ENCODE measurements at regions not wholly inside any gene's neighbourhood (a gene's known extent, or its start where the extent isn't known, plus 50 kb on each side); places are given as distances from the start of the nearest gene placed in this dataset.

DNA sequence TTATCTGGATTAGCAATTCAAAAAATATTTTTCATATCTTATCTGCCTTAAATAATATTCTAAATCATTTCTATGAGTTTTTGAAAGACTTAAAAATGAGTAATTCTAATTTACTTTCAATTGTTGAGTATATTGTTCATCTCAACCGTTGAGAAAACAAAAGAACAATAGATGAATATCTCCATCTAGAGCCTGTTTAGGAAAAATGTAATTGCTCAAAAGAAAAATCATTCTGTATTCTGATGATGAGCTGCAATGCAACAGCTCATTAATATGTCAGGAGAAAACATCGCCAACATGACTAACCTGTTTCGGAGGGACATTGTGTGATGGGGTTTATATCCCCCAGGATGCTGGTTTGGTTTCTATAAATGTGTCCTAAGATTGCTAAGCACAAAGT lies 417.6 kb downstream of the SUCLG1 start:
- FAIRE-seq, result no peak
- no peak overlapping the region for H3K4me3 ChIP-seq (ENCODE audit: control insufficient read depth in 2 of 3, extremely low read depth in 1 of 3, insufficient read depth in 2 of 3, low read depth in 1 of 3, low read length in 3 of 3)
- H3K9ac ChIP-seq (ENCODE audit: control insufficient read depth, extremely low read depth, insufficient read depth, low read length), result no peak overlapping the region
- no peaks in the 10 kb centered on the region for H3K9me3 ChIP-seq (ENCODE audit: control insufficient read depth, low read depth, low read length)
- no peaks in the 10 kb centered on the region for H3K4me1 ChIP-seq (ENCODE audit: control insufficient read depth, extremely low read depth, insufficient read depth, low read length)
- DNase-seq (ENCODE audit: low read depth, low spot score), result no peak
- H3K79me2 ChIP-seq (ENCODE audit: control insufficient read depth, insufficient read depth, low read length), result no peaks in the 10 kb centered on the region
- dilution Hi-C loops (cut with MboI; ENCODE audit: extremely low pct_ligation_motif_present, low sequenced_read_pairs), result no loop called here
- no peaks in the 10 kb centered on the region for H3K9me1 ChIP-seq (ENCODE audit: control insufficient read depth, extremely low read depth, insufficient read depth, low read length)
- H3K4me2 ChIP-seq (ENCODE audit: control insufficient read depth, extremely low read depth, insufficient read depth, low read depth, low read length), result no peak overlapping the region
- peaks cover 7% of the 10 kb centered on the region for H3K27me3 ChIP-seq (ENCODE audit: control insufficient read depth, extremely low read depth, insufficient read depth, low read length)
- no peak overlapping the region for H2AFZ ChIP-seq (ENCODE audit: control insufficient read depth, low read length)
- no peaks in the 10 kb centered on the region for H3K36me3 ChIP-seq (ENCODE audit: control insufficient read depth in 2 of 2, extremely low read depth in 1 of 2, insufficient read depth in 2 of 2, low read length in 2 of 2)
- H4K20me1 ChIP-seq (ENCODE audit: control insufficient read depth, extremely low read depth, insufficient read depth, low read length), result no peaks in the 10 kb centered on the region
- no peak for TF ChIP-seq EZH2 (IDR thresholded peaks at IDR 0.05; ENCODE audit: low read length)
- TF ChIP-seq, protein P1, sequence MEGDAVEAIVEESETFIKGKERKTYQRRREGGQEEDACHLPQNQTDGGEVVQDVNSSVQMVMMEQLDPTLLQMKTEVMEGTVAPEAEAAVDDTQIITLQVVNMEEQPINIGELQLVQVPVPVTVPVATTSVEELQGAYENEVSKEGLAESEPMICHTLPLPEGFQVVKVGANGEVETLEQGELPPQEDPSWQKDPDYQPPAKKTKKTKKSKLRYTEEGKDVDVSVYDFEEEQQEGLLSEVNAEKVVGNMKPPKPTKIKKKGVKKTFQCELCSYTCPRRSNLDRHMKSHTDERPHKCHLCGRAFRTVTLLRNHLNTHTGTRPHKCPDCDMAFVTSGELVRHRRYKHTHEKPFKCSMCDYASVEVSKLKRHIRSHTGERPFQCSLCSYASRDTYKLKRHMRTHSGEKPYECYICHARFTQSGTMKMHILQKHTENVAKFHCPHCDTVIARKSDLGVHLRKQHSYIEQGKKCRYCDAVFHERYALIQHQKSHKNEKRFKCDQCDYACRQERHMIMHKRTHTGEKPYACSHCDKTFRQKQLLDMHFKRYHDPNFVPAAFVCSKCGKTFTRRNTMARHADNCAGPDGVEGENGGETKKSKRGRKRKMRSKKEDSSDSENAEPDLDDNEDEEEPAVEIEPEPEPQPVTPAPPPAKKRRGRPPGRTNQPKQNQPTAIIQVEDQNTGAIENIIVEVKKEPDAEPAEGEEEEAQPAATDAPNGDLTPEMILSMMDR (optimal IDR thresholded peaks at IDR 0.05 in 1 of 3, IDR thresholded peaks at IDR 0.05 in 1 of 3, conservative IDR thresholded peaks at IDR 0.05 in 1 of 3; ENCODE audit: extremely low read depth in 1 of 3, insufficient read depth in 2 of 3, low read length in 3 of 3), result no peak
- H3K27ac ChIP-seq (ENCODE audit: control insufficient read depth, insufficient read depth, low read length), result no peak overlapping the region

DNA sequence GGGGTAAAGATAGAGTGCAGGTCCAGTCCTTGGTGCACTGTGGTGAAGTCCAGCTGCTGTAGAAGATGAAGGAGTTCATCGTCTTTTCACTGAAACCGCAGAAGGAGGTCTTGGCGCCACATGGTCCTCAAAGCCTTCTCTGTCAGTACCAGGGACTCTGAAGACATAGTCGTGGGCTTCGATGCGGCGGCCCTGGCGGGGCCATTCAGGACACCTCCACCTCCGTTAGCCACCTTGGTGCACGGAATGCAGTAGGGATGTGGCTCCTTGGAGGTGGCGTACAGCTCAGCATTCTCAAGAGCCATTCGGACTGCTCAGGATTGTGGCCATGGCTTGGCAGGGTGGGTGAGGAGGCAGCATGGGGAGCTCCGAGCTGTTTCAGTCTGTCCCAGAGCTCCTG lies 418.8 kb downstream of the SUCLG1 start:
- Histone ChIP-seq H3K9ac (ENCODE audit: control insufficient read depth, extremely low read depth, insufficient read depth, low read length) (no peak overlapping the region), H3K4me3 (ENCODE audit: control insufficient read depth in 2 of 3, extremely low read depth in 1 of 3, insufficient read depth in 2 of 3, low read depth in 1 of 3, low read length in 3 of 3) (no peak overlapping the region), H3K27me3 (ENCODE audit: control insufficient read depth, extremely low read depth, insufficient read depth, low read length) (peaks cover 7% of the 10 kb centered on the region), H4K20me1 (ENCODE audit: control insufficient read depth, extremely low read depth, insufficient read depth, low read length) (no peaks in the 10 kb centered on the region), H3K79me2 (ENCODE audit: control insufficient read depth, insufficient read depth, low read length) (no peaks in the 10 kb centered on the region), H2AFZ (ENCODE audit: control insufficient read depth, low read length) (no peak overlapping the region), H3K4me1 (ENCODE audit: control insufficient read depth, extremely low read depth, insufficient read depth, low read length) (no peaks in the 10 kb centered on the region), H3K4me2 (ENCODE audit: control insufficient read depth, extremely low read depth, insufficient read depth, low read depth, low read length) (no peak overlapping the region), H3K36me3 (ENCODE audit: control insufficient read depth in 2 of 2, extremely low read depth in 1 of 2, insufficient read depth in 2 of 2, low read length in 2 of 2) (no peaks in the 10 kb centered on the region), H3K9me1 (ENCODE audit: control insufficient read depth, extremely low read depth, insufficient read depth, low read length) (no peaks in the 10 kb centered on the region), H3K27ac (ENCODE audit: control insufficient read depth, insufficient read depth, low read length) (no peak overlapping the region), H3K9me3 (ENCODE audit: control insufficient read depth, low read depth, low read length) (no peaks in the 10 kb centered on the region)
- FAIRE-seq, result no peak
- dilution Hi-C loops (cut with MboI; ENCODE audit: extremely low pct_ligation_motif_present, low sequenced_read_pairs), result no loop called here
- TF ChIP-seq EZH2 (IDR thresholded peaks at IDR 0.05; ENCODE audit: low read length), result no peak
- TF ChIP-seq, protein P1 (optimal IDR thresholded peaks at IDR 0.05 in 1 of 3, IDR thresholded peaks at IDR 0.05 in 1 of 3, conservative IDR thresholded peaks at IDR 0.05 in 1 of 3; ENCODE audit: extremely low read depth in 1 of 3, insufficient read depth in 2 of 3, low read length in 3 of 3), result no peak
- DNase-seq (ENCODE audit: low read depth, low spot score), result no peak
